ENCODE measurements at regions not wholly inside any gene's neighbourhood (a gene's known extent, or its start where the extent isn't known, plus 50 kb on each side); places are given as distances from the start of the nearest gene placed in this dataset.

DNA sequence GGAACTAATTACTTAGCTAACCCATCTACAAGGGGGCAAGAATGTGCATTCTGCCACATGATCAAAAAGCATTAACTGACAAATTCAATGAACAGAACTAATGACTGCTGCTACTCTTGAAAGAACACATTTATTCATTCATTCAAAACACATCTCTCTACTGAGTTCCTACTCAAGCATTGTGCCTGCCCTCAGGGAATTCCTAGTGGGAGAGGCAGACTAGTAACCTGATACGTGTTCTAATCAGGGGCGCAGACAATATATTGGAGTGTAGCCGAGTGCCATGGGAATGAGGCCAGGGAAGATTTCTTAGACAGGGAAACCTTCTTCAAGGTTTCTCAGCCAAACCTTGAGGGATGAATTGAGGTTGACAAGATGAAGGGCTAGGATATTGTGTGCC is 56.7 kb upstream of the PAPPA start:
- TF ChIP-seq, protein P1, sequence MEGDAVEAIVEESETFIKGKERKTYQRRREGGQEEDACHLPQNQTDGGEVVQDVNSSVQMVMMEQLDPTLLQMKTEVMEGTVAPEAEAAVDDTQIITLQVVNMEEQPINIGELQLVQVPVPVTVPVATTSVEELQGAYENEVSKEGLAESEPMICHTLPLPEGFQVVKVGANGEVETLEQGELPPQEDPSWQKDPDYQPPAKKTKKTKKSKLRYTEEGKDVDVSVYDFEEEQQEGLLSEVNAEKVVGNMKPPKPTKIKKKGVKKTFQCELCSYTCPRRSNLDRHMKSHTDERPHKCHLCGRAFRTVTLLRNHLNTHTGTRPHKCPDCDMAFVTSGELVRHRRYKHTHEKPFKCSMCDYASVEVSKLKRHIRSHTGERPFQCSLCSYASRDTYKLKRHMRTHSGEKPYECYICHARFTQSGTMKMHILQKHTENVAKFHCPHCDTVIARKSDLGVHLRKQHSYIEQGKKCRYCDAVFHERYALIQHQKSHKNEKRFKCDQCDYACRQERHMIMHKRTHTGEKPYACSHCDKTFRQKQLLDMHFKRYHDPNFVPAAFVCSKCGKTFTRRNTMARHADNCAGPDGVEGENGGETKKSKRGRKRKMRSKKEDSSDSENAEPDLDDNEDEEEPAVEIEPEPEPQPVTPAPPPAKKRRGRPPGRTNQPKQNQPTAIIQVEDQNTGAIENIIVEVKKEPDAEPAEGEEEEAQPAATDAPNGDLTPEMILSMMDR (IDR thresholded peaks at IDR 0.05) = no peak
- no peak for TF ChIP-seq SIN3A (IDR thresholded peaks at IDR 0.05; ENCODE audit: borderline replicate concordance, insufficient read depth, low read depth, low read length)
